IPS-18a (cell line): ENCODE measurements at regions not wholly inside any gene's neighbourhood (a gene's known extent, or its start where the extent isn't known, plus 50 kb on each side); places are given as distances from the start of the nearest gene placed in this dataset.
"Not testable (repeated sequence)": the region's sequence is repeated elsewhere in the genome, so short reads cannot be mapped to it uniquely, and the experiment has no call there.

Source experiments
- H3K27ac ChIP-seq: one replicate; pipeline ENCODE4 v1.5.1; 2013; ENCODE audit warnings: low read length
- H3K27me3 ChIP-seq: one replicate; pipeline ENCODE4 v1.6.1; 2013; ENCODE audit warnings: mild to moderate bottlenecking, low read length; ENCODE audit not compliant: control insufficient read depth, insufficient read depth
- H3K36me3 ChIP-seq: one replicate; pipeline ENCODE4 v1.6.1; 2013; ENCODE audit warnings: low read depth, low read length; ENCODE audit not compliant: control insufficient read depth
- H3K4me1 ChIP-seq: one replicate; pipeline ENCODE4 v1.6.1; 2013; ENCODE audit warnings: low read depth, low read length; ENCODE audit not compliant: control insufficient read depth
- H3K4me3 ChIP-seq: one replicate; pipeline ENCODE4 v1.5.1; 2013; ENCODE audit warnings: low read length
- H3K9ac ChIP-seq: one replicate; pipeline ENCODE4 v1.6.1; 2013; ENCODE audit warnings: mild to moderate bottlenecking, low read length, moderate library complexity
- H3K9me3 ChIP-seq: one replicate; pipeline ENCODE4 v1.6.1; 2013; ENCODE audit warnings: low read depth, low read length; ENCODE audit not compliant: control insufficient read depth

- not testable (repeated sequence) for H3K27ac ChIP-seq, H3K9ac ChIP-seq, H3K36me3 ChIP-seq, H3K27me3 ChIP-seq, H3K9me3 ChIP-seq, H3K4me1 ChIP-seq, H3K4me3 ChIP-seq
These were observed 78.8 kb upstream of the RPH3A start for GRCh38 chr12:112712751-112713150.

- Histone ChIP-seq H3K36me3 (no peaks in the 10 kb centered on the region), H3K27ac (no peak overlapping the region), H3K27me3 (no peaks in the 10 kb centered on the region), H3K9me3 (no peaks in the 10 kb centered on the region), H3K4me1 (peaks cover 5% of the 10 kb centered on the region), H3K4me3 (no peak overlapping the region), H3K9ac (no peak overlapping the region)
These were observed 78.1 kb upstream of the RPH3A start for GRCh38 chr12:112713471-112713870.

GRCh38 chr12:112714166-112714710 lies 77.3 kb upstream of the RPH3A start:
- Histone ChIP-seq H3K27ac (no peak overlapping the region), H3K4me1 (peaks cover 5% of the 10 kb centered on the region), H3K36me3 (no peaks in the 10 kb centered on the region), H3K27me3 (no peaks in the 10 kb centered on the region), H3K4me3 (no peak overlapping the region), H3K9ac (no peak overlapping the region), H3K9me3 (no peaks in the 10 kb centered on the region)

- H3K36me3 ChIP-seq = no peaks in the 10 kb centered on the region
- H3K9ac ChIP-seq = no peak overlapping the region
- no peak overlapping the region for H3K4me3 ChIP-seq
- peaks cover under 1% of the 10 kb centered on the region for H3K4me1 ChIP-seq
- H3K27ac ChIP-seq = no peak overlapping the region
- no peaks in the 10 kb centered on the region for H3K9me3 ChIP-seq
- no peaks in the 10 kb centered on the region for H3K27me3 ChIP-seq
These were observed 75.2 kb upstream of the RPH3A start for GRCh38 chr12:112716099-112717093.

GRCh38 chr12:112728864-112729263 lies 62.7 kb upstream of the RPH3A start:
- Histone ChIP-seq H3K4me1 (no peaks in the 10 kb centered on the region), H3K27me3 (no peaks in the 10 kb centered on the region), H3K36me3 (no peaks in the 10 kb centered on the region), H3K9ac (no peak overlapping the region), H3K9me3 (no peaks in the 10 kb centered on the region), H3K27ac (no peak overlapping the region), H3K4me3 (no peak overlapping the region)

GRCh38 chr12:112734859-112735695 lies 56.5 kb upstream of the RPH3A start:
- Histone ChIP-seq H3K9ac (no peak overlapping the region), H3K9me3 (no peaks in the 10 kb centered on the region), H3K27me3 (no peaks in the 10 kb centered on the region), H3K4me3 (no peak overlapping the region), H3K36me3 (no peaks in the 10 kb centered on the region), H3K27ac (no peak overlapping the region), H3K4me1 (no peaks in the 10 kb centered on the region)

- Histone ChIP-seq H3K9ac (no peak overlapping the region), H3K27ac (no peak overlapping the region), H3K27me3 (no peaks in the 10 kb centered on the region), H3K4me1 (no peaks in the 10 kb centered on the region), H3K36me3 (no peaks in the 10 kb centered on the region), H3K9me3 (no peaks in the 10 kb centered on the region), H3K4me3 (no peak overlapping the region)
These were observed 53.0 kb upstream of the RPH3A start for GRCh38 chr12:112738531-112738930.

GRCh38 chr12:112740387-112740934 lies 51.1 kb upstream of the RPH3A start:
- Histone ChIP-seq H3K9me3 (no peaks in the 10 kb centered on the region), H3K4me1 (no peaks in the 10 kb centered on the region), H3K4me3 (no peak overlapping the region), H3K27ac (no peak overlapping the region), H3K36me3 (no peaks in the 10 kb centered on the region), H3K27me3 (no peaks in the 10 kb centered on the region), H3K9ac (no peak overlapping the region)

GRCh38 chr12:112741106-112741505 lies 50.4 kb upstream of the RPH3A start:
- H3K4me3 ChIP-seq = no peak overlapping the region
- H3K9ac ChIP-seq = no peak overlapping the region
- no peak overlapping the region for H3K27ac ChIP-seq
- no peaks in the 10 kb centered on the region for H3K27me3 ChIP-seq
- no peaks in the 10 kb centered on the region for H3K4me1 ChIP-seq
- H3K9me3 ChIP-seq = no peaks in the 10 kb centered on the region
- H3K36me3 ChIP-seq = no peaks in the 10 kb centered on the region
